PC-9 (cell line): ENCODE measurements at regions not wholly inside any gene's neighbourhood (a gene's known extent, or its start where the extent isn't known, plus 50 kb on each side); places are given as distances from the start of the nearest gene placed in this dataset.

Source experiments
- BruUV-seq: library from RNA; stranded (reverse); fragments of 400-500 nt; replicated peaks from 2 replicates; lab custom pipeline; 2021; lab: Mats Ljungman, UMichigan
- CTCF ChIA-PET: fragments of 300-600 bp; sonication (Branson Sonifier 250); formaldehyde crosslinking; loops from one replicate; lab custom pipeline; 2022; ENCODE audit warnings: antibody characterized with exemption; lab: Charles Lee
- POLR2A ChIA-PET: fragments of 300-600 bp; sonication (Branson Sonifier 250); formaldehyde crosslinking; loops from one replicate; lab custom pipeline; 2022; ENCODE audit warnings: antibody characterized with exemption; ENCODE audit not compliant: unreplicated experiment; lab: Charles Lee
- DNase-seq, 2 experiments: peaks; one replicate each; pipeline versions ENCODE4 v3.0.0 to v3.0.0-alpha.2; 2015 to 2022; ENCODE audit warnings: mixed read lengths in 1 of 2
- H2AFZ ChIP-seq: fragments of 200-600 bp; sonication (generic); 2 replicates; pipeline ENCODE4 v1.8.1; 2017; ENCODE audit warnings: antibody characterized with exemption
- H3F3A ChIP-seq: fragments of 200-600 bp; sonication (generic); 2 replicates; pipeline ENCODE4 v1.8.1; 2017; ENCODE audit warnings: antibody characterized with exemption, mild to moderate bottlenecking, low read depth; ENCODE audit not compliant: insufficient read depth
- H3K27ac ChIP-seq: fragments of 200-600 bp; sonication (generic); 2 replicates; pipeline ENCODE4 v1.6.1; 2016; ENCODE audit warnings: mixed run types
- H3K27me3 ChIP-seq: fragments of 200-600 bp; sonication (generic); 2 replicates; pipeline ENCODE4 v1.6.1; 2016; ENCODE audit warnings: low read depth, mixed run types; ENCODE audit not compliant: insufficient read depth
- H3K36me3 ChIP-seq: fragments of 200-600 bp; sonication (generic); 2 replicates; pipeline ENCODE4 v1.6.1; 2016; ENCODE audit warnings: low read depth, mixed run types
- H3K4me1 ChIP-seq: fragments of 200-600 bp; sonication (generic); replicated peaks from 2 replicates; pipeline ENCODE4 v1.6.1; 2016; ENCODE audit warnings: mixed run types; ENCODE audit not compliant: insufficient read depth
- H3K4me2 ChIP-seq: fragments of 200-600 bp; sonication (generic); 2 replicates; pipeline ENCODE4 v1.6.1; 2017; ENCODE audit warnings: mixed run types
- H3K4me3 ChIP-seq: fragments of 200-600 bp; sonication (generic); 2 replicates; pipeline ENCODE4 v1.6.1; 2016; ENCODE audit warnings: mixed run types
- H3K79me2 ChIP-seq: fragments of 200-600 bp; sonication (generic); 2 replicates; pipeline ENCODE4 v1.6.1; 2017; ENCODE audit warnings: low read depth, mixed run types
- H3K9me2 ChIP-seq: fragments of 200-600 bp; sonication (generic); 2 replicates; pipeline ENCODE4 v1.8.1; 2017; ENCODE audit warnings: mild to moderate bottlenecking; ENCODE audit not compliant: insufficient read depth
- H3K9me3 ChIP-seq: fragments of 200-600 bp; sonication (generic); 2 replicates; pipeline ENCODE4 v1.8.1; 2016; ENCODE audit warnings: low read depth; ENCODE audit not compliant: insufficient read depth
- H4K20me1 ChIP-seq: fragments of 200-600 bp; sonication (generic); 2 replicates; pipeline ENCODE4 v1.8.1; 2017; ENCODE audit not compliant: insufficient read depth
- CTCF ChIP-seq: fragments of 200-600 bp; sonication (generic); conservative IDR thresholded peaks from 2 replicates; pipeline ENCODE4 v1.6.1; 2017; ENCODE audit warnings: mixed run types, antibody characterized with exemption, mild to moderate bottlenecking, moderate library complexity
- EZH2 ChIP-seq: fragments of 200-600 bp; sonication (generic); IDR thresholded peaks from 2 replicates; pipeline ENCODE4 v1.8.0; 2017; ENCODE audit warnings: antibody characterized with exemption, low read depth
- intact Hi-C: fragments of 100-400 bp; cut with micrococcal nuclease; formaldehyde crosslinking; loops from one replicate; pipeline ENCODE4 v1.10.0; 2022; ENCODE audit not compliant: unreplicated experiment

DNA sequence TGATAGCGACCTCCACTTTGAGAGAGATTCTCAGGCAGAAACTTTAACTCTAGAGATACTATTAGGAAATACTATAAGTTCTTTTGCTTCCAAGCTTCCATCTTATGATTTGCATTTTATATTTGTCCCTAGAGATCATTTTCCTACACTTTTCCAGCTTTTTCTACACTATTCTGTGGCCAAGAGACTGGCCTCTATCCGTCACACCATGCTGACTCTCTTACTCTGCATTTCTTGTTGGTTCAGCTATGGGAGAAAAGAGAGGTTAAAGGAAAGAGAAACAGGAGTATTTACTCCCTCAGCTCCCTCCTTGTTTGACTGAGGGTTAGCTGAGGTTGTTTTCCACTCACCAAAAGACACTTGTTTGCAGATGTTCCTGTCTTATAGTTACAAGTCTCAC lies 665.6 kb upstream of the CXADR start:
- H4K20me1 ChIP-seq: no peaks in the 10 kb centered on the region
- no peaks in the 10 kb centered on the region for H3K4me1 ChIP-seq
- DNase-seq: no peak
- no peak for TF ChIP-seq EZH2
- no peak for TF ChIP-seq CTCF
- H3K36me3 ChIP-seq: no peaks in the 10 kb centered on the region
- no peaks in the 10 kb centered on the region for H3F3A ChIP-seq
- POLR2A ChIA-PET: no interaction called here
- intact Hi-C loops: no loop called here
- no peak overlapping the region for H3K4me3 ChIP-seq
- H3K27me3 ChIP-seq: no peaks in the 10 kb centered on the region
- H3K9me3 ChIP-seq: no peaks in the 10 kb centered on the region
- no peak overlapping the region for H3K4me2 ChIP-seq
- no peaks in the 10 kb centered on the region for H3K9me2 ChIP-seq
- H3K27ac ChIP-seq: no peak overlapping the region
- no TSS peak for BruUV-seq
- H2AFZ ChIP-seq: no peak overlapping the region
- CTCF ChIA-PET: no interaction called here
- H3K79me2 ChIP-seq: no peaks in the 10 kb centered on the region

DNA sequence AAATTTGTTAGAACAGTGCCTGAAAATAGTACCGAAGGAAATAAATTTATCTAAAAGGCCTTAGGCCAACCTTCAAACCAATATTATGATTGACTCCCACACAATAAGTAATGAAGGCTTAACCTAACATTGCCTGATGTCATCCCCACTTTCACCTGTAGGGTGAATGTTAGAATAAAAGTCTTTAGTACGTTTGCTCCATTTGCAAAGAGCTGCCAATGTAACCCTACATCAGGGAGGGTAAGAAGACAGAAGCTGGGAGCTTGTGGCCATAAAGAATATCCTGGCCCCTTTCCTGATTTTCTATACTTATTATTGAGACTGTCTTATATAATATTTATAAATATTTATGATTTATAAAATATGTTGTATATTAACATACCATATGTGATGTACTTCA lies 661.8 kb upstream of the CXADR start:
- Histone ChIP-seq H3K36me3 (no peaks in the 10 kb centered on the region), H4K20me1 (no peaks in the 10 kb centered on the region), H3K4me2 (no peak overlapping the region), H3F3A (no peaks in the 10 kb centered on the region), H3K27me3 (no peaks in the 10 kb centered on the region), H3K4me1 (no peaks in the 10 kb centered on the region), H2AFZ (no peak overlapping the region), H3K27ac (no peak overlapping the region), H3K4me3 (no peak overlapping the region), H3K9me3 (no peaks in the 10 kb centered on the region), H3K9me2 (no peaks in the 10 kb centered on the region), H3K79me2 (no peaks in the 10 kb centered on the region)
- 0 out of 2 replicates have a peak, but pooled peaks have one; percentile 18 for TF ChIP-seq CTCF
- no peak for TF ChIP-seq EZH2
- ChIA-PET POLR2A (no interaction called here), CTCF (no interaction called here)
- intact Hi-C loops: no loop called here
- no peak for DNase-seq
- no TSS peak for BruUV-seq

- ChIA-PET POLR2A (no interaction called here), CTCF (no interaction called here)
- Histone ChIP-seq H2AFZ (no peak overlapping the region), H3K4me1 (no peaks in the 10 kb centered on the region), H4K20me1 (no peaks in the 10 kb centered on the region), H3K36me3 (no peaks in the 10 kb centered on the region), H3K27me3 (no peaks in the 10 kb centered on the region), H3K79me2 (no peaks in the 10 kb centered on the region), H3K27ac (no peak overlapping the region), H3F3A (no peaks in the 10 kb centered on the region), H3K9me2 (no peaks in the 10 kb centered on the region), H3K4me3 (no peak overlapping the region), H3K4me2 (no peak overlapping the region), H3K9me3 (no peaks in the 10 kb centered on the region)
- intact Hi-C loops: no loop called here
- BruUV-seq: no TSS peak
- DNase-seq: no peak
- TF ChIP-seq EZH2 (no peak), CTCF (no peak)
Observed at GRCh38 chr21:16855164-16855667, 657.6 kb upstream of the CXADR start.
